ENCODE measurements at regions not wholly inside any gene's neighbourhood (a gene's known extent, or its start where the extent isn't known, plus 50 kb on each side); places are given as distances from the start of the nearest gene placed in this dataset.

DNA sequence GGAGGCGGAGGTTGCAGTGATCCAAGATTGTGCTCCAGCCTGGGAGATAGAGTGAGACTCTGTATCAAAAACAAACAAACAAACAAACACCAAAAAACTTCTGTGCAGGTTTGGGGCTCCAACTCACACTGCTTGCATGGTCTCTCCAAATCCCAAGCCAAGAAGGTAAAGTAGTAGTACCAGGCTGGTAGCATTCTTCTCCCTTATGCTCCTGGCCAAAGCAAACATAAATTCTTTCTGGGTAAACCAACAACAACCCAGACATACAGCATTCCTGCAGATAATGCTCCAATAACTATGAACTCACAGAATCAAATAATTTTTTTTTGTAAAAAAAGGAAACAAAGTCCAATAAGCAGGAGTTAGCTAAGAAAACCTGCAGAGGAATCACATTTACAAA lies 57.8 kb upstream of the KLHL31 start:
- no peaks in the 10 kb centered on the region for H3K9me3 ChIP-seq (ENCODE audit: control insufficient read depth, low read length)
- H3K4me1 ChIP-seq (ENCODE audit: control insufficient read depth, insufficient read depth, low read length), result peaks cover 10% of the 10 kb centered on the region
- no peaks in the 10 kb centered on the region for H3K36me3 ChIP-seq (ENCODE audit: control insufficient read depth, insufficient read depth, low read length)
- H3K4me3 ChIP-seq (ENCODE audit: low read length), result no peak overlapping the region
- H3K9ac ChIP-seq (ENCODE audit: low read length), result no peak overlapping the region
- H3K27me3 ChIP-seq (ENCODE audit: control insufficient read depth, insufficient read depth, low read length), result no peaks in the 10 kb centered on the region

- peaks cover 10% of the 10 kb centered on the region for H3K4me1 ChIP-seq (ENCODE audit: control insufficient read depth, insufficient read depth, low read length)
- H3K4me3 ChIP-seq (ENCODE audit: low read length), result no peak overlapping the region
- H3K9me3 ChIP-seq (ENCODE audit: control insufficient read depth, low read length), result no peaks in the 10 kb centered on the region
- H3K27me3 ChIP-seq (ENCODE audit: control insufficient read depth, insufficient read depth, low read length), result no peaks in the 10 kb centered on the region
- no peaks in the 10 kb centered on the region for H3K36me3 ChIP-seq (ENCODE audit: control insufficient read depth, insufficient read depth, low read length)
- no peak overlapping the region for H3K9ac ChIP-seq (ENCODE audit: low read length)
These were observed 56.2 kb upstream of the KLHL31 start for GRCh38 chr6:53721766-53722165.

DNA sequence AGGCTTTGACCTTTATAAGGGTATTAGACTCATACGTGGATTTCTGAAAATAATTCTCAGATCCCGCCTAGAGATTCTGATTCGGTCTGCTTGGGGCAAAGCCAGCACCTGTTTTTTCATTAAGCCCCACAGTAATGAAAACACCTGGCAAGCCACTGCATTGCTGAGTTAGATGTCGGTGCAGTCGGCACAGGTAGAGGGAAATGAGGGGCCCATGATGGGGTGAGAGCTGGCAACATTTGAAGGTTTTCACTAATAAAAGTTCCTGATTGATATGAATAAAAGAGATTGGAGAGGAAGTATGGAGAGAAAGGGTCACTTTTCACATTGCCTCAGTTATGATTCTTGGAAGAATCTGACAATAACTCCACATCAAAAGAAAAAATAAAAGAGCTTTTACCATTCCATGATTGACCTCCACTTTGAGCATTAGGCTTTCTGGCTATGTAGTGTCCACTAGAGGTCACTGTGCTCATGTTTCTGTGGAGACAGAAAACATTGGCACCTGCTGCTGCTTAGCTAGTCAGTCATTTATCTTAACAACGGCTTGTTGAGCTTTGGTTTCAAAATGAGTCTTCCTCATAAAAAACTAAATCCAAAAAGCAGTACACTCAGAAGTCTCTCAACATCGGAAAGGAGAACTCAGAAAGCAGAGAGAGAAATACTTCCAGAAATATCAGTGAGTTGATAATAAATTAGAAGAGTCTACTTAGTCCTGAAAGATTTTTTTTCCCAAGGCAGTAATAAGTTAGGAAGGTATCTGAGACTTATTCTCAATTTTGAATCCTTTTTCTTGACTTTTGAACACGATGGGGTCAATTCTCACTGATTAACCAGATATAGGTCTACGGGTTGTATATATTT lies 53.3 kb upstream of the KLHL31 start:
- Histone ChIP-seq H3K4me3 (ENCODE audit: low read length) (no peak overlapping the region), H3K9ac (ENCODE audit: low read length) (no peak overlapping the region), H3K4me1 (ENCODE audit: control insufficient read depth, insufficient read depth, low read length) (peaks cover 6% of the 10 kb centered on the region), H3K36me3 (ENCODE audit: control insufficient read depth, insufficient read depth, low read length) (no peaks in the 10 kb centered on the region), H3K27me3 (ENCODE audit: control insufficient read depth, insufficient read depth, low read length) (no peaks in the 10 kb centered on the region), H3K9me3 (ENCODE audit: control insufficient read depth, low read length) (no peaks in the 10 kb centered on the region)

- no peaks in the 10 kb centered on the region for H3K9me3 ChIP-seq (ENCODE audit: control insufficient read depth, low read length)
- no peaks in the 10 kb centered on the region for H3K36me3 ChIP-seq (ENCODE audit: control insufficient read depth, insufficient read depth, low read length)
- no peak overlapping the region for H3K4me3 ChIP-seq (ENCODE audit: low read length)
- H3K4me1 ChIP-seq (ENCODE audit: control insufficient read depth, insufficient read depth, low read length), result no peaks in the 10 kb centered on the region
- no peaks in the 10 kb centered on the region for H3K27me3 ChIP-seq (ENCODE audit: control insufficient read depth, insufficient read depth, low read length)
- no peak overlapping the region for H3K9ac ChIP-seq (ENCODE audit: low read length)
These were observed 52.0 kb upstream of the KLHL31 start for GRCh38 chr6:53717566-53717965.

- Histone ChIP-seq H3K9ac (ENCODE audit: low read length) (no peak overlapping the region), H3K36me3 (ENCODE audit: control insufficient read depth, insufficient read depth, low read length) (no peaks in the 10 kb centered on the region), H3K4me3 (ENCODE audit: low read length) (no peak overlapping the region), H3K9me3 (ENCODE audit: control insufficient read depth, low read length) (no peaks in the 10 kb centered on the region), H3K27me3 (ENCODE audit: control insufficient read depth, insufficient read depth, low read length) (no peaks in the 10 kb centered on the region), H3K4me1 (ENCODE audit: control insufficient read depth, insufficient read depth, low read length) (no peaks in the 10 kb centered on the region)
These were observed 49.9 kb upstream of the KLHL31 start for GRCh38 chr6:53715434-53715833.

Data from mucosa of stomach (tissue), 1 donor.